Gastroesophageal sphincter (tissue), 3 donors: ENCODE measurements at regions not wholly inside any gene's neighbourhood (a gene's known extent, or its start where the extent isn't known, plus 50 kb on each side); places are given as distances from the start of the nearest gene placed in this dataset.

Experiments
- EP300 ChIP-seq: sonication (generic); formaldehyde crosslinking; IDR thresholded peaks from one replicate; pipeline ENCODE4 v1.6.1; 2017; ENCODE audit warnings: antibody characterized with exemption, mild to moderate bottlenecking
- POLR2A ChIP-seq, 2 donors: fragments of 450-650 bp; IDR thresholded peaks; one replicate each; pipeline ENCODE4 v1.6.1; 2017; ENCODE audit warnings: antibody characterized with exemption in 2 of 2, mild to moderate bottlenecking in 2 of 2, moderate library complexity in 1 of 2
- POLR2AphosphoS5 ChIP-seq: sonication (generic); formaldehyde crosslinking; IDR thresholded peaks from one replicate; pipeline ENCODE4 v1.6.1; 2017; ENCODE audit warnings: antibody characterized with exemption
- TF ChIP-seq, protein P1 (sequence below), 4 experiments: fragments of 200-600 bp in 2 of 4; fragments of 450-650 bp in 2 of 4; sonication (generic) in 1 of 4; IDR thresholded peaks; one replicate each; pipeline ENCODE4 v1.5.1; 2017 to 2019; ENCODE audit warnings: antibody characterized with exemption in 4 of 4, mild to moderate bottlenecking in 2 of 4, moderate library complexity in 2 of 4

- TF ChIP-seq, protein P1, sequence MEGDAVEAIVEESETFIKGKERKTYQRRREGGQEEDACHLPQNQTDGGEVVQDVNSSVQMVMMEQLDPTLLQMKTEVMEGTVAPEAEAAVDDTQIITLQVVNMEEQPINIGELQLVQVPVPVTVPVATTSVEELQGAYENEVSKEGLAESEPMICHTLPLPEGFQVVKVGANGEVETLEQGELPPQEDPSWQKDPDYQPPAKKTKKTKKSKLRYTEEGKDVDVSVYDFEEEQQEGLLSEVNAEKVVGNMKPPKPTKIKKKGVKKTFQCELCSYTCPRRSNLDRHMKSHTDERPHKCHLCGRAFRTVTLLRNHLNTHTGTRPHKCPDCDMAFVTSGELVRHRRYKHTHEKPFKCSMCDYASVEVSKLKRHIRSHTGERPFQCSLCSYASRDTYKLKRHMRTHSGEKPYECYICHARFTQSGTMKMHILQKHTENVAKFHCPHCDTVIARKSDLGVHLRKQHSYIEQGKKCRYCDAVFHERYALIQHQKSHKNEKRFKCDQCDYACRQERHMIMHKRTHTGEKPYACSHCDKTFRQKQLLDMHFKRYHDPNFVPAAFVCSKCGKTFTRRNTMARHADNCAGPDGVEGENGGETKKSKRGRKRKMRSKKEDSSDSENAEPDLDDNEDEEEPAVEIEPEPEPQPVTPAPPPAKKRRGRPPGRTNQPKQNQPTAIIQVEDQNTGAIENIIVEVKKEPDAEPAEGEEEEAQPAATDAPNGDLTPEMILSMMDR (IDR thresholded peaks at IDR 0.05): no peak
- TF ChIP-seq POLR2A (IDR thresholded peaks at IDR 0.05) (no peak), POLR2AphosphoS5 (no peak), EP300 (no peak)
Observed at GRCh38 chr3:68242606-68243005, 588.2 kb upstream of the SUCLG2 start.
